Heart left ventricle (tissue), 13 donors: ENCODE measurements at regions not wholly inside any gene's neighbourhood (a gene's known extent, or its start where the extent isn't known, plus 50 kb on each side); places are given as distances from the start of the nearest gene placed in this dataset.

ENCODE experiments used
- POLR2A ChIP-seq, 2 donors: fragments of 450-650 bp; IDR thresholded peaks; one replicate each; pipeline ENCODE4 v1.6.1; 2017; ENCODE audit warnings: antibody characterized with exemption in 2 of 2, mild to moderate bottlenecking in 2 of 2, moderate library complexity in 2 of 2
- TF ChIP-seq, protein P1 (sequence below), 12 donors: fragments of 200-600 bp; sonication (generic) in 4 of 12; IDR thresholded peaks; one replicate each; pipeline versions ENCODE4 v1.5.0 to v1.8.0; 2018 to 2022; ENCODE audit warnings: antibody characterized with exemption in 12 of 12, mild to moderate bottlenecking in 5 of 12
- donor health status: ischemic (EF 13 %, LVEDD 7.1; RV severe dilation, severe dysfunction).
- donor health status: DM: no; HTN: yes; CAD: no.
- donor health status: DM: no; HTN: no; CAD: no.
- donor health status: ischemic (EF 25% LVEDD 6.9; RV normal size, moderate dysfunction).
- donor health status: ischemic (EF 25% LVEDD 5.7; RV mildly dilated, moderate dysfunction).
- donor health status: ischemic (EF 35%, LVEDD 5.7; RV mildly dilated, moderate dysfunction).
- donor health status: nonischemic (EF 11% LVEDD 7.7; RV severe dilation, severe dysfunction).
- donor health status: DM: yes; HTN: yes; CAD: no.
- donor health status: PGD.
- donor health status: ischemic (EF 29% LVEDD 5.4; RV normal size, mild dysfunction).
- donor health status: nonischemic (EF 23%, LVEDD 6.1; RV moderate dilation, normal function).

DNA sequence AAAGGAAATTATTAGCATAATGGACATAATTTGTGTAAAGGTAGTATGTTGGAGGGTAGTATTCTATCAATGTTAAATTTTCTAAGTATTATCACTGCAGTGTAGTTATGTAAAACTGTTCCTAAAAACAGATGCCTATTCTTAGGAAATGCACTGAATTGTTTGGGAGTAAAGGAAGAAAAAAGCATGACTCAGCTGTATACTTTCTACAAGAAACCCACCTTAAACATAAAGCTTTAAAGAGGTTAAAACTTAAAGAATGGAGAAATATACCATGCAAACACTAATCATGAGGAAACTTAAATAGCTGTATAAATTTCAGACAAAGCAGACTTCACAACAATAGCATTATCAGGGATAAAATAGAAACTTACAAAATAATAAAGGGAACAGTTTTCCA is 292.9 kb downstream of the ANTXR2 start:
- TF ChIP-seq, protein P1, sequence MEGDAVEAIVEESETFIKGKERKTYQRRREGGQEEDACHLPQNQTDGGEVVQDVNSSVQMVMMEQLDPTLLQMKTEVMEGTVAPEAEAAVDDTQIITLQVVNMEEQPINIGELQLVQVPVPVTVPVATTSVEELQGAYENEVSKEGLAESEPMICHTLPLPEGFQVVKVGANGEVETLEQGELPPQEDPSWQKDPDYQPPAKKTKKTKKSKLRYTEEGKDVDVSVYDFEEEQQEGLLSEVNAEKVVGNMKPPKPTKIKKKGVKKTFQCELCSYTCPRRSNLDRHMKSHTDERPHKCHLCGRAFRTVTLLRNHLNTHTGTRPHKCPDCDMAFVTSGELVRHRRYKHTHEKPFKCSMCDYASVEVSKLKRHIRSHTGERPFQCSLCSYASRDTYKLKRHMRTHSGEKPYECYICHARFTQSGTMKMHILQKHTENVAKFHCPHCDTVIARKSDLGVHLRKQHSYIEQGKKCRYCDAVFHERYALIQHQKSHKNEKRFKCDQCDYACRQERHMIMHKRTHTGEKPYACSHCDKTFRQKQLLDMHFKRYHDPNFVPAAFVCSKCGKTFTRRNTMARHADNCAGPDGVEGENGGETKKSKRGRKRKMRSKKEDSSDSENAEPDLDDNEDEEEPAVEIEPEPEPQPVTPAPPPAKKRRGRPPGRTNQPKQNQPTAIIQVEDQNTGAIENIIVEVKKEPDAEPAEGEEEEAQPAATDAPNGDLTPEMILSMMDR (IDR thresholded peaks at IDR 0.05): no peak
- no peak for TF ChIP-seq POLR2A (IDR thresholded peaks at IDR 0.05)
